ENCODE measurements at regions not wholly inside any gene's neighbourhood (a gene's known extent, or its start where the extent isn't known, plus 50 kb on each side); places are given as distances from the start of the nearest gene placed in this dataset.
"Not testable (repeated sequence)": the region's sequence is repeated elsewhere in the genome, so short reads cannot be mapped to it uniquely, and the experiment has no call there.

GRCh38 chr12:8384686-8385085 is 71.1 kb upstream of the CLEC6A start:
- CTCF ChIA-PET; H3K27ac ChIP-seq (ENCODE audit: insufficient read depth, low read depth, low read length); H3K27me3 ChIP-seq (ENCODE audit: control insufficient read depth in 2 of 2, insufficient read depth in 2 of 2, low read length in 2 of 2); H4K20me1 ChIP-seq (replicated peaks; ENCODE audit: control insufficient read depth, extremely low read depth, insufficient read depth, low read length); H3K4me3 ChIP-seq (replicated peaks in 1 of 3; ENCODE audit: insufficient read depth in 1 of 3, low read depth in 1 of 3, low read length in 3 of 3); H2AFZ ChIP-seq (ENCODE audit: low read depth, low read length); POLR2A ChIA-PET; H3K4me2 ChIP-seq (ENCODE audit: insufficient read depth, low read length); H3K9me3 ChIP-seq (replicated peaks; ENCODE audit: control insufficient read depth, insufficient read depth, low read length); intact Hi-C loops (cut with micrococcal nuclease); H3K9ac ChIP-seq (replicated peaks; ENCODE audit: extremely low read depth, insufficient read depth, low read length); dilution Hi-C loops (cut with MboI; ENCODE audit: extremely low pct_ligation_motif_present, low sequenced_read_pairs); FAIRE-seq; DNase-seq (ENCODE audit: low read depth, low spot score); BruUV-seq (replicated peaks); H3K36me3 ChIP-seq (ENCODE audit: control insufficient read depth in 2 of 2, extremely low read depth in 1 of 2, insufficient read depth in 2 of 2, low read length in 2 of 2); H3K79me2 ChIP-seq (ENCODE audit: control insufficient read depth, insufficient read depth, low read length); H3K4me1 ChIP-seq (ENCODE audit: control insufficient read depth, extremely low read depth, insufficient read depth, low read length); H3K9me1 ChIP-seq (replicated peaks; ENCODE audit: control insufficient read depth, extremely low read depth, insufficient read depth, low read length): not testable (repeated sequence)

GRCh38 chr12:8385431-8385830 is 70.3 kb upstream of the CLEC6A start:
- H3K36me3 ChIP-seq (ENCODE audit: control insufficient read depth in 2 of 2, extremely low read depth in 1 of 2, insufficient read depth in 2 of 2, low read length in 2 of 2); H3K9me3 ChIP-seq (replicated peaks; ENCODE audit: control insufficient read depth, insufficient read depth, low read length); DNase-seq (ENCODE audit: low read depth, low spot score); H2AFZ ChIP-seq (ENCODE audit: low read depth, low read length); CTCF ChIA-PET; POLR2A ChIA-PET; H3K9ac ChIP-seq (replicated peaks; ENCODE audit: extremely low read depth, insufficient read depth, low read length); H3K27ac ChIP-seq (ENCODE audit: insufficient read depth, low read depth, low read length); H4K20me1 ChIP-seq (replicated peaks; ENCODE audit: control insufficient read depth, extremely low read depth, insufficient read depth, low read length); dilution Hi-C loops (cut with MboI; ENCODE audit: extremely low pct_ligation_motif_present, low sequenced_read_pairs); H3K9me1 ChIP-seq (replicated peaks; ENCODE audit: control insufficient read depth, extremely low read depth, insufficient read depth, low read length); H3K79me2 ChIP-seq (ENCODE audit: control insufficient read depth, insufficient read depth, low read length); H3K4me3 ChIP-seq (replicated peaks in 1 of 3; ENCODE audit: insufficient read depth in 1 of 3, low read depth in 1 of 3, low read length in 3 of 3); intact Hi-C loops (cut with micrococcal nuclease); H3K27me3 ChIP-seq (ENCODE audit: control insufficient read depth in 2 of 2, insufficient read depth in 2 of 2, low read length in 2 of 2); BruUV-seq (replicated peaks); FAIRE-seq; H3K4me1 ChIP-seq (ENCODE audit: control insufficient read depth, extremely low read depth, insufficient read depth, low read length); H3K4me2 ChIP-seq (ENCODE audit: insufficient read depth, low read length): not testable (repeated sequence)

- H3K4me1 ChIP-seq (ENCODE audit: control insufficient read depth, extremely low read depth, insufficient read depth, low read length); H3K79me2 ChIP-seq (ENCODE audit: control insufficient read depth, insufficient read depth, low read length); POLR2A ChIA-PET; H3K4me2 ChIP-seq (ENCODE audit: insufficient read depth, low read length); H4K20me1 ChIP-seq (replicated peaks; ENCODE audit: control insufficient read depth, extremely low read depth, insufficient read depth, low read length); H3K4me3 ChIP-seq (replicated peaks in 1 of 3; ENCODE audit: insufficient read depth in 1 of 3, low read depth in 1 of 3, low read length in 3 of 3); dilution Hi-C loops (cut with MboI; ENCODE audit: extremely low pct_ligation_motif_present, low sequenced_read_pairs); H3K9ac ChIP-seq (replicated peaks; ENCODE audit: extremely low read depth, insufficient read depth, low read length); H3K36me3 ChIP-seq (ENCODE audit: control insufficient read depth in 2 of 2, extremely low read depth in 1 of 2, insufficient read depth in 2 of 2, low read length in 2 of 2); H3K27ac ChIP-seq (ENCODE audit: insufficient read depth, low read depth, low read length); FAIRE-seq; CTCF ChIA-PET; H3K9me3 ChIP-seq (replicated peaks; ENCODE audit: control insufficient read depth, insufficient read depth, low read length); H2AFZ ChIP-seq (ENCODE audit: low read depth, low read length); H3K27me3 ChIP-seq (ENCODE audit: control insufficient read depth in 2 of 2, insufficient read depth in 2 of 2, low read length in 2 of 2); DNase-seq (ENCODE audit: low read depth, low spot score); BruUV-seq (replicated peaks); intact Hi-C loops (cut with micrococcal nuclease); H3K9me1 ChIP-seq (replicated peaks; ENCODE audit: control insufficient read depth, extremely low read depth, insufficient read depth, low read length): not testable (repeated sequence)
Measured at GRCh38 chr12:8386661-8387060, 69.1 kb upstream of the CLEC6A start.

GRCh38 chr12:8389296-8389695 is 66.5 kb upstream of the CLEC6A start:
- FAIRE-seq; intact Hi-C loops (cut with micrococcal nuclease); H3K4me2 ChIP-seq (ENCODE audit: insufficient read depth, low read length); POLR2A ChIA-PET; H3K9ac ChIP-seq (replicated peaks; ENCODE audit: extremely low read depth, insufficient read depth, low read length); H3K4me3 ChIP-seq (replicated peaks in 1 of 3; ENCODE audit: insufficient read depth in 1 of 3, low read depth in 1 of 3, low read length in 3 of 3); H3K9me1 ChIP-seq (replicated peaks; ENCODE audit: control insufficient read depth, extremely low read depth, insufficient read depth, low read length); H3K4me1 ChIP-seq (ENCODE audit: control insufficient read depth, extremely low read depth, insufficient read depth, low read length); H3K9me3 ChIP-seq (replicated peaks; ENCODE audit: control insufficient read depth, insufficient read depth, low read length); H3K79me2 ChIP-seq (ENCODE audit: control insufficient read depth, insufficient read depth, low read length); H2AFZ ChIP-seq (ENCODE audit: low read depth, low read length); H3K36me3 ChIP-seq (ENCODE audit: control insufficient read depth in 2 of 2, extremely low read depth in 1 of 2, insufficient read depth in 2 of 2, low read length in 2 of 2); BruUV-seq (replicated peaks); DNase-seq (ENCODE audit: low read depth, low spot score); H3K27ac ChIP-seq (ENCODE audit: insufficient read depth, low read depth, low read length); dilution Hi-C loops (cut with MboI; ENCODE audit: extremely low pct_ligation_motif_present, low sequenced_read_pairs); H4K20me1 ChIP-seq (replicated peaks; ENCODE audit: control insufficient read depth, extremely low read depth, insufficient read depth, low read length); CTCF ChIA-PET; H3K27me3 ChIP-seq (ENCODE audit: control insufficient read depth in 2 of 2, insufficient read depth in 2 of 2, low read length in 2 of 2): not testable (repeated sequence)

Measured in endothelial cell of umbilical vein (primary cell).